ENCODE measurements at regions not wholly inside any gene's neighbourhood (a gene's known extent, or its start where the extent isn't known, plus 50 kb on each side); places are given as distances from the start of the nearest gene placed in this dataset.
A peak's percentile ranks its signal among the peaks of the same experiment; 100 is the strongest.

GRCh38 chr17:55585629-55586028, 74.4 kb upstream of the SMIM36 start:
- H3K4me3 ChIP-seq, result no peak overlapping the region
- no peaks in the 10 kb centered on the region for H3K9me3 ChIP-seq (replicated peaks)
- DNase-seq (ENCODE audit: low read depth in 1 of 2, low spot score in 2 of 2), result no peak
- no peaks in the 10 kb centered on the region for H3K36me3 ChIP-seq
- H3K27me3 ChIP-seq (replicated peaks), result no peaks in the 10 kb centered on the region
- H3K4me1 ChIP-seq (replicated peaks), result peaks cover 28% of the 10 kb centered on the region
- H3K27ac ChIP-seq, result no peak overlapping the region

DNA sequence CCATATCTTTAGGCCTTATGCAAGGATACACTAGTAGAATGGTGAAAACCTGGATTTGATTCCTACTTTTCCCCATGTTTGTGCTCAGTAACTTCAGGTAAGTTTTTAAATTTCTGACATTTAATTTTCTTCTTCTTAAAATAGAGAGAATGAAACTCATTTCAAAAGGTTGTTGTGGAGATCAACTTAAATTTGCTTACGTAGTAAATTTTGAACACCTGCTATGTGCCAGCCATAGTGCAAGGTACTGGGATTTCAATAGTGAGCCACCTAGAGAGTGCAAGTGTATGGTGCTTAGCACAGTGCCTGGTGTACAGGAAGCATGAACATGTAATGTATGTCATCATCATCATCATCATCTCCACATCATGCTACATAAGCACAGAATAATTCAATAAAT, 73.6 kb upstream of the SMIM36 start:
- Histone ChIP-seq H3K4me1 (replicated peaks) (peaks cover 28% of the 10 kb centered on the region), H3K9me3 (replicated peaks) (no peaks in the 10 kb centered on the region), H3K4me3 (no peak overlapping the region), H3K27me3 (replicated peaks) (no peaks in the 10 kb centered on the region), H3K36me3 (no peaks in the 10 kb centered on the region), H3K27ac (no peak overlapping the region)
- no peak for DNase-seq (ENCODE audit: low read depth in 1 of 2, low spot score in 2 of 2)

DNA sequence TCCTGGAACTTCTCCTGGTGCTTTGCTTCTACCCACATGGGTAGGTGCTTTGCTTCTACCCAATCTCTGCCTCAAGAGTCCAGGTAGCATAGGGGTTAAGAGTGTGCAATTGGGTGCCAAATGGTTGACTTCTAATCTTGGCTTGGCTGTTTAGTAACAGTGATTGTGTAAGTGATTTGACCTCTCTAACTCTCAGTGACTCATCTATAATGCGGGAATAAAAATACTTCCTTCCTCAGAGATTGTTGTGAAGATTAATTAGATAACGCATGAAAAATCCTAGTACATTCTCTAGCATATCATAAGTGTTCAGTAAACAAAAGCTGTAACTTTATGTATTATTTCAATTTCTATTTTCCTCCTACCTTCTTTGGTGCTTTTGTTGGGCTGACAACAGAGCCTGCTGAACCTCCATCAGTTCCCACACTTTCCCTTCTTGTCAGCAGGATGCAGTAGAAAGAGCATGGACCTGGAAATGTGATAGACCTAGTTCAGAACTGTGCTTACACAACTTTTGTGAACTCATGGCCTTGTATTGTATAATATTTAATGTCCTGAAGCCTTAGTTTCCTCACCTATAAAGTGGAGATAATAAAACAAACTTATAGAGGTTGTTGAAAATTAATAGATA, 72.9 kb upstream of the SMIM36 start:
- Histone ChIP-seq H3K36me3 (no peaks in the 10 kb centered on the region), H3K4me3 (no peak overlapping the region), H3K27me3 (replicated peaks) (no peaks in the 10 kb centered on the region), H3K27ac (no peak overlapping the region), H3K9me3 (replicated peaks) (no peaks in the 10 kb centered on the region), H3K4me1 (replicated peaks) (peaks cover 28% of the 10 kb centered on the region)
- DNase-seq (ENCODE audit: low read depth in 1 of 2, low spot score in 2 of 2), result no peak

DNA sequence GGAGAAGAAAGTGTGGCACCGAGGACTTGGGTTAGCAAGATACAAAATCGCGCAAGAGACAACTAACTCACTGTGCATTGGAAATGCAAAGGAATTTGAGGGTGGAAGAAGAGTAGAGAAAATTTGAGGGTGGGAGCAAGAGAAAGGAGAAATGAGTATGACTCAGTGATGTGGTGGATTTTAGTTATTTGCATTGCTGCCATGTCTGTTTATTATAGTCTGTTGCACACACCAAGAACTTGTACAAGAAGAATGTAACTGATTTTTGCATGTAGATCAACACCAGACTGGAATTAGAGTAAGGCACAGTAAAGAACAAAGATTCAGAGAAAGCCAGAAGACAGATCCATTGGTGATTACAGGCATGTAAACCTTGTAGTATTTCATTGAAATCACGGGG, 71.6 kb upstream of the SMIM36 start:
- H3K27me3 ChIP-seq (replicated peaks), result no peaks in the 10 kb centered on the region

DNA sequence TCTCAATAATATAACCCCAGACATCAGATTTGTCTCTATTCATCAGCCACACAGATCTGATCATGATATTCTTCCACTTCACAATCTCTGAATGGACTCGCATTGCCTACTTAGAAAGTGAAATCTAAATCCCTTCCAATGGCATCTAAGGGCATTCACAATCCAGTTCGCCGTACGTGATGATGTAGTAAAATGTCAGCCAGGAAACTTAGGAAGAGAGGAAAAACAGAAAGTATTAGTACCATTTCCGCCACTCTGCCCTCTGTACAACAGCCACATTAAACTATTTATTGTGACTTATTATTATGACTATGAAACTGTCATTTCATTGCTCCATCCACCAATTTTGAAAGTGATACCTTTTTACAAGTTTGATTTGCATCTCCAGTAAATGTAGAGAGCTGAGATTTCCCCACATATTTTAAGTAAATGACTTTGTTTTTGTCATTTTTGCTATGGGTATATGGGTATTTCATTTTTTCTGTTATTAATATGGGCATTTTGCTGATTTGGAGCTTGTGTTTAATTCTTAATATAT, 69.4 kb upstream of the SMIM36 start:
- H3K27me3 ChIP-seq (replicated peaks), result no peaks in the 10 kb centered on the region
- peaks cover 42% of the 10 kb centered on the region for H3K4me1 ChIP-seq (replicated peaks)
- no peak overlapping the region for H3K27ac ChIP-seq
- H3K4me3 ChIP-seq, result no peak overlapping the region
- H3K36me3 ChIP-seq, result no peaks in the 10 kb centered on the region
- H3K9me3 ChIP-seq (replicated peaks), result no peaks in the 10 kb centered on the region
- no peak for DNase-seq (ENCODE audit: low read depth in 1 of 2, low spot score in 2 of 2)

More for the DNA sequence above, 71.6 kb upstream of the SMIM36 start:
- H3K36me3 ChIP-seq, result no peaks in the 10 kb centered on the region
- H3K4me1 ChIP-seq (replicated peaks), result peaks cover 27% of the 10 kb centered on the region
- no peak overlapping the region for H3K4me3 ChIP-seq
- peak in 1 of 2 experiments; percentile 45 for DNase-seq (ENCODE audit: low read depth in 1 of 2, low spot score in 2 of 2)
- H3K9me3 ChIP-seq (replicated peaks), result no peaks in the 10 kb centered on the region
- no peak overlapping the region for H3K27ac ChIP-seq

DNA sequence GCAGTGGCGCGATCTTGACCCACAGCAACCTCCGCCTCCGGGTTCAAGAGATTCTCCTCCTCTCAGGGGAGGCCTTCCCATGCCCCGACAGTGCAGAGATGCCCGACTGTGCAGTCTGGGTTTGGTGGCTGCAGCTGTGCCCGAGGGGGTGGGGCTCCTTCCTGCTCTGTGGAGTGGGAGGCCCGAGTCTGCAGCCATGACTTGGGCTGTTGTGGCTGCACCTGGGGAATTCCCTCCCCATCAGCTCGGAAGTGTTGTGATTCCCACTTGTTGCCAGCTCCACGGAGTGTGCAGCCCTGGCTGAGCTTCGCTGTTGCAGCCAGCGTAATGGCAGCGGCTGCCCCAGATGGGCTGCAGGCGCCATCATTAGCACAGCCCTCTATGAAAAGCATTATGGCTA, 66.4 kb upstream of the SMIM36 start:
- DNase-seq (ENCODE audit: low read depth in 1 of 2, low spot score in 2 of 2), result peak; percentile 67 to 78
- no peaks in the 10 kb centered on the region for H3K36me3 ChIP-seq
- H3K9me3 ChIP-seq (replicated peaks), result no peaks in the 10 kb centered on the region
- H3K4me3 ChIP-seq, result peak overlapping the region; percentile 29
- no peaks in the 10 kb centered on the region for H3K27me3 ChIP-seq (replicated peaks)
- peaks cover 29% of the 10 kb centered on the region for H3K4me1 ChIP-seq (replicated peaks)
- H3K27ac ChIP-seq, result peak overlapping the region; percentile 95

- Histone ChIP-seq H3K27ac (peak overlapping the region; percentile 95), H3K27me3 (replicated peaks) (no peaks in the 10 kb centered on the region), H3K9me3 (replicated peaks) (no peaks in the 10 kb centered on the region), H3K36me3 (no peaks in the 10 kb centered on the region), H3K4me3 (peak overlapping the region; percentile 29), H3K4me1 (replicated peaks) (peaks cover 23% of the 10 kb centered on the region)
- DNase-seq (ENCODE audit: low read depth in 1 of 2, low spot score in 2 of 2), result peak; percentile 87 to 89
These were observed 65.8 kb upstream of the SMIM36 start for GRCh38 chr17:55576996-55577586.

- peak overlapping the region; percentile 95 for H3K27ac ChIP-seq
- no peaks in the 10 kb centered on the region for H3K27me3 ChIP-seq (replicated peaks)
- H3K36me3 ChIP-seq, result no peaks in the 10 kb centered on the region
- peaks cover 24% of the 10 kb centered on the region for H3K4me1 ChIP-seq (replicated peaks)
- peak; percentile 80 to 86 for DNase-seq (ENCODE audit: low read depth in 1 of 2, low spot score in 2 of 2)
- H3K9me3 ChIP-seq (replicated peaks), result no peaks in the 10 kb centered on the region
- H3K4me3 ChIP-seq, result peak overlapping the region; percentile 29
These were observed 65.2 kb upstream of the SMIM36 start for GRCh38 chr17:55576237-55576995.

- H3K36me3 ChIP-seq, result no peaks in the 10 kb centered on the region
- H3K27ac ChIP-seq, result peak overlapping the region; percentile 95; the same call in 1 of the 2 replicates
- no peak for DNase-seq (ENCODE audit: low read depth in 1 of 2, low spot score in 2 of 2)
- peaks cover 36% of the 10 kb centered on the region for H3K4me1 ChIP-seq (replicated peaks)
- H3K9me3 ChIP-seq (replicated peaks), result no peaks in the 10 kb centered on the region
- H3K4me3 ChIP-seq, result no peak overlapping the region
- no peaks in the 10 kb centered on the region for H3K27me3 ChIP-seq (replicated peaks)
These were observed 63.9 kb upstream of the SMIM36 start for GRCh38 chr17:55575058-55575636.

GRCh38 chr17:55572599-55572998, 61.3 kb upstream of the SMIM36 start:
- Histone ChIP-seq H3K9me3 (replicated peaks) (no peaks in the 10 kb centered on the region), H3K36me3 (no peaks in the 10 kb centered on the region), H3K27me3 (replicated peaks) (no peaks in the 10 kb centered on the region), H3K4me3 (no peak overlapping the region), H3K4me1 (replicated peaks) (peaks cover 32% of the 10 kb centered on the region), H3K27ac (no peak overlapping the region)
- DNase-seq (ENCODE audit: low read depth in 1 of 2, low spot score in 2 of 2), result no peak

- Histone ChIP-seq H3K27me3 (replicated peaks) (no peaks in the 10 kb centered on the region), H3K4me3 (no peak overlapping the region), H3K27ac (no peak overlapping the region), H3K4me1 (replicated peaks) (peaks cover 31% of the 10 kb centered on the region), H3K9me3 (replicated peaks) (no peaks in the 10 kb centered on the region), H3K36me3 (no peaks in the 10 kb centered on the region)
- no peak for DNase-seq (ENCODE audit: low read depth in 1 of 2, low spot score in 2 of 2)
These were observed 60.9 kb upstream of the SMIM36 start for GRCh38 chr17:55572139-55572538.

- 0 out of 2 replicates have a peak overlapping the region, but pooled peaks have one; percentile 9 for H3K27ac ChIP-seq
- H3K36me3 ChIP-seq, result no peaks in the 10 kb centered on the region
- no peak overlapping the region for H3K4me3 ChIP-seq
- DNase-seq (ENCODE audit: low read depth in 1 of 2, low spot score in 2 of 2), result peak in 1 of 2 experiments; percentile 61
- no peaks in the 10 kb centered on the region for H3K9me3 ChIP-seq (replicated peaks)
- peaks cover 23% of the 10 kb centered on the region for H3K4me1 ChIP-seq (replicated peaks)
- H3K27me3 ChIP-seq (replicated peaks), result no peaks in the 10 kb centered on the region
These were observed 59.8 kb upstream of the SMIM36 start for GRCh38 chr17:55571095-55571494.

- Histone ChIP-seq H3K4me1 (replicated peaks) (peaks cover 17% of the 10 kb centered on the region), H3K36me3 (no peaks in the 10 kb centered on the region), H3K27ac (no peak overlapping the region), H3K9me3 (replicated peaks) (no peaks in the 10 kb centered on the region), H3K27me3 (replicated peaks) (no peaks in the 10 kb centered on the region), H3K4me3 (no peak overlapping the region)
- DNase-seq (ENCODE audit: low read depth in 1 of 2, low spot score in 2 of 2), result no peak
These were observed 59.1 kb upstream of the SMIM36 start for GRCh38 chr17:55570391-55570790.

Measured in SJSA1 (cell line).